Thymus (tissue), 11 donors: ENCODE measurements at regions not wholly inside any gene's neighbourhood (a gene's known extent, or its start where the extent isn't known, plus 50 kb on each side); places are given as distances from the start of the nearest gene placed in this dataset.
"Not testable (repeated sequence)": the region's sequence is repeated elsewhere in the genome, so short reads cannot be mapped to it uniquely, and the experiment has no call there.

Experiments
- DNase-seq, 9 donors: peaks; one replicate each; pipeline ENCODE4 v3.0.0-alpha.2; 2013; ENCODE audit warnings: low spot score in 9 of 9, low read depth in 6 of 9, missing footprints in 1 of 9
- H3K27ac ChIP-seq, 2 donors: one replicate each; pipeline ENCODE4 v1.5.1; 2013; ENCODE audit warnings: control low read depth in 1 of 2, low read depth in 1 of 2, low read length in 1 of 2, mild to moderate bottlenecking in 1 of 2, moderate library complexity in 1 of 2
- H3K27me3 ChIP-seq, 2 donors: one replicate each; pipeline ENCODE4 v1.5.1; 2013; ENCODE audit warnings: low read length in 1 of 2; ENCODE audit not compliant: control insufficient read depth in 2 of 2, insufficient read depth in 1 of 2
- H3K36me3 ChIP-seq, 2 donors: one replicate each; pipeline ENCODE4 v1.5.1; 2013; ENCODE audit warnings: low read length in 1 of 2, mild to moderate bottlenecking in 1 of 2, moderate library complexity in 1 of 2; ENCODE audit not compliant: control insufficient read depth in 2 of 2, insufficient read depth in 2 of 2
- H3K4me1 ChIP-seq, 2 donors: one replicate each; pipeline ENCODE4 v1.5.1; 2013; ENCODE audit warnings: low read length in 2 of 2; ENCODE audit not compliant: control insufficient read depth in 2 of 2, insufficient read depth in 2 of 2
- H3K4me3 ChIP-seq, 2 donors: one replicate each; pipeline ENCODE4 v1.5.1; 2013; ENCODE audit warnings: low read length in 2 of 2, control low read depth in 1 of 2, mild to moderate bottlenecking in 1 of 2
- H3K9me3 ChIP-seq, 2 donors: one replicate each; pipeline ENCODE4 v1.5.1; 2013; ENCODE audit warnings: low read length in 1 of 2, mild to moderate bottlenecking in 1 of 2; ENCODE audit not compliant: control insufficient read depth in 2 of 2, insufficient read depth in 1 of 2
- WGBS: extraction: QIAGEN DNeasy Blood & Tissue Kit; methylation state at CpG from one replicate; pipeline ENCODE4 v1.1.7; 2013; 5-methylcytosine and 5-hydroxymethylcytosine counted together
- donor health status: healthy.

DNA sequence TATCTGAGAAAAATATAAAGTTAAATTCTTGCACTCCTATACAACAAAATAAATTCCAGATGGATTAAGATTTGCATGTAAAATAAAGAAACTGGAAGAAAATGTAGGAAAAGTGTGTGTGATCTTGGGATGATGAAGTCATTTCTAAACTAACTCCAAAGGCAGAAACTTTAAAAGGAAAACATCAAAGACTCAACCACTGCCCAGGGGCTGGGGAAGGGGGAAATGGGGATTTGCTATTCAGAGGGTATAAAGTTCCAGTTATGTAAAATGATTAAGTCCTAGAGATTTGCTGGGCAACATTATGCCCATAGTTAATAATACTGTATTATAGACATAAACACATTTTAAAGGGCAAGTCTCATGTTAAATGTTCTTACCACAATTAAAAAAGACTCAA is 254.5 kb downstream of the DEPDC1B start:
- H3K4me1 ChIP-seq, result no peaks in the 10 kb centered on the region
- no peak for DNase-seq
- H3K9me3 ChIP-seq, result no peaks in the 10 kb centered on the region
- no peaks in the 10 kb centered on the region for H3K27me3 ChIP-seq
- no peak overlapping the region for H3K27ac ChIP-seq
- no peaks in the 10 kb centered on the region for H3K36me3 ChIP-seq
- no peak overlapping the region for H3K4me3 ChIP-seq

DNA sequence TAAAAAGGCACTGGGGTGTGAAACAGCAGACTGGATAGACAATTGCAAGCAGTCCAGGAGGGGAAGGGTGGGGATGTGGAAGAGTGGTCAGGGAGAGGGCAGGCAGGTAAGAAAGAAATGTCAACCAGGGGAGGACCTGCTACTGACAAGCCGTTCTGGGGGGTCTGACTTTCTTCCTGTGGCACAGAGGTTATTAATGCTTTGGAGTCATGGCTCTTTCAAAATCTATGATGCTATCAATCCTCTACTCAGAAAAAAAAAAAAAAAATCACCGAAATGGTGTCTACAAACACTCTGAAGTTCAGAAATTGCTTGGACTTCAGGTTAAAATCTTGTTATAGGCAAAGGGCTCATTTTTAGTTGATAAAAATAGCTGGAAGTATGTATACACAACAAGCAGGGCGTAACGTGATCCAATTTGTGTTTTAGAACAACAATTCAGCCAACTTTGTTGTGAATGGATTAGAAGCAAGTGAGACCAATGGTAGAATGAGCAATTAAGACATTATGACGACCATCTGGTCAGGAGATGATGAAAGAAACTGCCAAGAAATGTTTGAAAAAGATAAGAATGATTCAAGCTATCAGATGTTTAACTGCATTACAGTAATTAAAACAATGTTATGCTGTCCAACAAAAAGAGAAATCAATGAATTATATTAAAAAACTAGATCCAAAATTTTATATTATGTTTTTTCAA is 255.2 kb downstream of the DEPDC1B start:
- Histone ChIP-seq H3K9me3 (no peaks in the 10 kb centered on the region), H3K4me3 (no peak overlapping the region), H3K27ac (no peak overlapping the region), H3K4me1 (no peaks in the 10 kb centered on the region), H3K27me3 (no peaks in the 10 kb centered on the region), H3K36me3 (no peaks in the 10 kb centered on the region)
- WGBS, result 92% methylated on average over 5 of the region's 5 CpGs
- DNase-seq, result no peak

DNA sequence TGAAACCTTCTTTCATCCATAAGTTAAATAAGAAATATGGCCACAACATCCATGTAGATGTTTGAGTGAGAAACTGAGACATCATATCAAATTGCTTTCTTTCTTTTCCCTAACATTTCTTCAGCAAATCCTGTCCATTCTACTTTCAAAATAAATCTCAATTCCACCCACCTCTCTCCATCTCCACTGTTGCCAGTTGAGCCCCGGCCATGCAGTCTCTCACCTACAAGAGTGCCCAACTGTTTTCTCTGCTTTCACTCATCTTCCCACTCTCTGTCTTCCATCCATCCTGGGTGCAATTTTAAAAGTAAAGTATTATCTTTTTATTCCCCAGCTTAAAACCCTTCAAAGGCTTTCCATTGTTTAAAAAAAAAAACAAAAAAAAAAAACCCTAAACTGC is 260.4 kb downstream of the DEPDC1B start:
- no peak overlapping the region for H3K4me3 ChIP-seq
- no peak overlapping the region for H3K27ac ChIP-seq
- DNase-seq, result no peak
- no peaks in the 10 kb centered on the region for H3K4me1 ChIP-seq
- 97% methylated on average over 1 of the region's 1 CpG for WGBS
- H3K36me3 ChIP-seq, result no peaks in the 10 kb centered on the region
- H3K27me3 ChIP-seq, result no peaks in the 10 kb centered on the region
- no peaks in the 10 kb centered on the region for H3K9me3 ChIP-seq

DNA sequence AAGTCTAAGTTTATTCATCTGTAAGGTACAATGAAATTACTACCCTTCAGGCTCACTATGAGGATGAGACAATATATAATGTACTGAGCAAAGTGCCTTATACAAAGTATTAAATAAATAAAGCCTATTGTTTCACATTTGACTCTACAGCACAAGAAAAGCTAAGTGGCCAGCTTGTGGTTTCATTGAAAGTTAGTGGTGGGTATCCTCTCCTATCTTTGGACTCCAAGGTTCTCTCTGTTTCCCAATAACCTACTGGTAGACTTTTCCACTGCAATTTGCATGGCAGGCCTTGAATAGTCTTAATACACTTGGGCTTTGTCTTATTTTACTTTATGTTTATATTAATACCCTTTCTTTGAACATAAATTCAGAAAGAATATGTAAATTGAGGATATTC is 262.7 kb downstream of the DEPDC1B start:
- Histone ChIP-seq H3K27me3 (no peaks in the 10 kb centered on the region), H3K4me3 (no peak overlapping the region), H3K9me3 (no peaks in the 10 kb centered on the region), H3K36me3 (no peaks in the 10 kb centered on the region), H3K27ac (no peak overlapping the region), H3K4me1 (no peaks in the 10 kb centered on the region)
- DNase-seq, result no peak

DNA sequence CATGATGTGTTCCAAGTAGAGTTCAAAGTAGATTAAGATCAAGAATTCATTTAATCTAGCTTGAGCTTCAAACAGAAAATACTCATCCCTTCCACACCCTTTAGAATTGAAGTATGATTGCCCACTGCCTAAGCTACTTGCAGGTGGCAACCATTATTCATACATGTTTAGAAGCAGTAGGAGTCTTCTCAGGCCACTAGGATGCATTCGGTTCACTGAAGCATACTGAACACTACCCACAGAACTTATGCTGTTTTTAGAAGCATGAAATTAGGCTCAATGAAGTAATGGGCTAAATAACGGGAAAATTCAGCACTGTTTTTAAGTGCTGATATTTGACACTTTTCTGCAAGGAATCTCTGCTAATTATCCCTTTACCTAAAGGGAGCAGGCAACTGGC is 263.4 kb downstream of the DEPDC1B start:
- Histone ChIP-seq H3K4me1 (no peaks in the 10 kb centered on the region), H3K9me3 (no peaks in the 10 kb centered on the region), H3K27ac (no peak overlapping the region), H3K4me3 (no peak overlapping the region), H3K36me3 (no peaks in the 10 kb centered on the region), H3K27me3 (no peaks in the 10 kb centered on the region)
- 92% methylated on average over 2 of the region's 2 CpGs for WGBS
- DNase-seq, result no peak

DNA sequence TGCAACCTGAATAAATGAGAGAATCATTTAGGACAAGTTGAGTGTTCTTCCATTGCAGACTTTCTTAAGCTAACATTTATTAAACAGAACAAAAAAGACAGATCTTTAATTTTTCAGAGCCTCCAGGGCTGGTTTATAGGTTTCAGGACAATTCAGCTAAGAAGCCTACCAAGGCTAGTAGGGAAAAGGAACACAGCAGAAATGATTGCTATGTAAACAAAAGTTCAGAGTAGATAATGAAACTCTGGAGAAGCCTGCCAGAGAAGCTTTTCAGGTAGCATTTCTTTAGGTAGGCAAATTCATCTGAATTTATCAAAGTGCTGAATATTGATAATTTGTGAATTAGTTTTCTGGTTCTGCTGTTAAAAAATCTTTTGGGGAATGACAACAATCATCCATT is 264.2 kb downstream of the DEPDC1B start:
- Histone ChIP-seq H3K27ac (no peak overlapping the region), H3K9me3 (no peaks in the 10 kb centered on the region), H3K36me3 (no peaks in the 10 kb centered on the region), H3K27me3 (no peaks in the 10 kb centered on the region), H3K4me3 (no peak overlapping the region), H3K4me1 (no peaks in the 10 kb centered on the region)
- no peak for DNase-seq

DNA sequence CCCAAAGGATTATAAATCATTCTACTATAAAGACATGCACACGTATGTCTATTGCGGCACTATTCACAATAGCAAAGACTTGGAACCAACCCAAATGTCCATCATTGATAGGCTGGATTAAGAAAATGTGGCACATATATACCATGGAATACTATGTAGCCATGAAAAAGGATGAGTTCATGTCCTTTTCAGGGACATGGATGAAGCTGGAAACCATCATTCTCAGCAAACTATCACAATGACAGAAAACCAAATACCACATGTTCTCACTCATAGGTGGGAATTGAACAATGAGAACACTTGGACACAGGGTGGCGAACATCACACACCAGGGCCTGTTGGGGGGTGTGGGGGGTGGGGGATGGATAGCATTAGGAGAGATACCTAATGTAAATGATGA is 273.8 kb downstream of the DEPDC1B start:
- H3K4me3 ChIP-seq, H3K36me3 ChIP-seq, H3K9me3 ChIP-seq, DNase-seq, H3K27ac ChIP-seq, H3K4me1 ChIP-seq, H3K27me3 ChIP-seq: not testable (repeated sequence)
- WGBS, result 98% methylated on average over 3 of the region's 3 CpGs

DNA sequence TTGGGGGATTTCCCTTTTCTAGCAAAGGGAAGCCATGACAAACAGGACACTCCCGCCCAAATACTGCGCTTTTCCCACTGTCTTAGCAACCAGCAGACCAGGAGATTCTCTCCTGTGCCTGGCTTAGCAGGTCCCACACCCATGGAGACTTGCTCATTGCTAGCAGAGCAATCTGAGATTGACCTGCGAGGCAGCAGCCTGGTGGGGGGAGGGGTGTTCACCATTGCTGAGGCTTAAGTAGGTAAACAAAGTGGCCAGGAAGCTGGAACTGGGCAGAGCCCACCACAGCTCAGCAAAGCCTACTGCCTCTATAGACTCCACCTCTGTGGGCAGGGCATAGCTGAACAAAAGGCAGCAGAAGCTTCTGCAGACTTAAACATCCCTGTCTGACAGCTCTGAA is 279.2 kb downstream of the DEPDC1B start:
- not testable (repeated sequence) for H3K4me3 ChIP-seq, H3K36me3 ChIP-seq, H3K27ac ChIP-seq, H3K27me3 ChIP-seq, H3K4me1 ChIP-seq, H3K9me3 ChIP-seq, DNase-seq
- WGBS, result 95% methylated on average over 3 of the region's 3 CpGs

DNA sequence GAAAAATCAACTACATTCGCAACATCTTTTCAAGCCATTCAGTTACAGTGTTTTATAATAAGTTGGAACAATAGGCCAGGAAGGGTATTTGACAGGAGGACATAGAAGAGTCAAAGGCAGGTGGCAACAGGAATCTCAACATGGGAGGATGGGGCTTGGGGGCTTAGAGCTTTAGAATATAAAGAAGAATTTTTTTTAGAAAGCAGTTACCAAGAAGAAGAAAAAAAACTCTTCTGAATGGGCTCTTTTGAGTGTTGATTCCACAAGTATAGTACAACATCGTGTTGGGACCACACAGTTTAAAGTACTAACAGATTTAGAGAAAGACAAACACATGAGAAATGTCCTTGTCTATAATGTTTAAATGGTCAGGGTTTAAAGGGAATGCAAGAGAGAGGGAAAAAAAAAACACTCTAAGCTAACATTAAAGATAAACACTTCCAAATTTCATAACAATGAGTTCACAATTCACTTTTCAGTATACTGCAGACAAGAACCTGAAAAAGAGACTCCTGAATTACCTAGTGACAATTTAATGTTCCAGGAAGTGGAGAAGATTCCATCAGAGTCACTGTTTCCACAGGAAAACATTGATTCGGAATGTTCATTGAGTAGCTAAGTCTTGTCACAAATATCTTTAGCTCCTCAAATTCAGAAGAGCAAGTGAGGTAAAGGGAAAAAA is 282.3 kb downstream of the DEPDC1B start:
- WGBS, result 95% methylated on average over 3 of the region's 3 CpGs
- Histone ChIP-seq H3K27me3 (no peaks in the 10 kb centered on the region), H3K4me1 (no peaks in the 10 kb centered on the region), H3K36me3 (no peaks in the 10 kb centered on the region), H3K4me3 (no peak overlapping the region), H3K27ac (no peak overlapping the region), H3K9me3 (peaks cover 0 to 10% of the 10 kb centered on the region in 2 donors)
- DNase-seq, result no peak
